ENCODE measurements at regions not wholly inside any gene's neighbourhood (a gene's known extent, or its start where the extent isn't known, plus 50 kb on each side); places are given as distances from the start of the nearest gene placed in this dataset.
A peak's percentile ranks its signal among the peaks of the same experiment; 100 is the strongest.

DNA sequence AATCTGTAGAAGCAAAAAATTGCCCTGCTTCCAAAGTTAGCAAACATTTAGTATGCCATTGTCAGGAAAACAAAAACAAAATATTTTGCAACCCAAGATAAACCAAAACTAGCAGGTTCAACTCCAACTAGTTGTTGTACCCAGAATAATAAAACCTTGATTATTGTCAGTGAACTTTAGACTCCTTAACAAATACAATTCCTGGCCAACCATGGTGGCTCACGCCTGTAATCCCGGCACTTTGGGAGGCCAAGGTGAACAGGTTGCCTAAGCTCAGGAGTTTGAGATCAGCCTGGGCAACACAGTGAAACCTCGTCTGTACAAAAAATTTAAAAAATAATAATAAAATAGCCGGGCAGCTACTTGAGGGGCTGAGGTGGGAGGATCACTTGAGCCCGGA lies 53.6 kb upstream of the EPCAM start:
- no peak for ATAC-seq

- ATAC-seq = no peak
Measured at GRCh38 chr2:47313728-47314127, 55.4 kb upstream of the EPCAM start.

- peak; percentile 61 for ATAC-seq
Measured at GRCh38 chr2:47313141-47313691, 55.9 kb upstream of the EPCAM start.

GRCh38 chr2:47312491-47312850 lies 56.6 kb upstream of the EPCAM start:
- ATAC-seq = no peak

DNA sequence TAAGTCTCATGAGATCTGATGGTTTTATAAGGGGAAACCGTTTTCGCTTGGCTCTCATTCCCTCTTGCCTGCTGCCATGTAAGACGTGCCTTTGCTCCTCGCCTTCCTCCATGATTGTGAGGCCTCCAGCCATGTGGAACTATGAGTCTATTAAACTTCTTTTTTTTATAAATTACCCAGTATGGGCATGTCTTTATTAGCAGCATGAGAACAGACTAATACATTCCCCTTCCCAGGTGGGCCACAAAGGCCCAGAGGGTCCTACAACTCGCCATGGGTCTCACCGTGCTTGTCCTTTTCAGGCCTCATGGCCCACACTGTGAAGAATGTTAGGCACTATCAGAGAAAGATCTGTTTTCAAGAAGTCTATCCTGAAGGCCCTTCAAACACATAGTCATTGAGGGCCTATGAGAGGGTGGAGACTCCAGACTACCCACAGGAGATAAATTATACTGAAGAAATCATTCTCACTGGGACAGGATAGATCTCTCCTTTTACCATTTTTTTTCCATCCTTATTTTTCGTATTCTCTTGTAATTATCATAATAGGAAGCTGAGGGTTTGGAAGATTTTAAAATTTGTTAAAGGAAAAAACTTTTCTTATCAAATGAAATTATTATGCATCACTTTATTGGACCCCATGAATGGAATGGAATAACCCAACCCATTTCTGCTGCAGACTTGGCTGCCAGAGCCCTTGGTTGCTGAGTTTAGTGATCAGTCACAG lies 57.2 kb upstream of the EPCAM start:
- no peak for ATAC-seq

DNA sequence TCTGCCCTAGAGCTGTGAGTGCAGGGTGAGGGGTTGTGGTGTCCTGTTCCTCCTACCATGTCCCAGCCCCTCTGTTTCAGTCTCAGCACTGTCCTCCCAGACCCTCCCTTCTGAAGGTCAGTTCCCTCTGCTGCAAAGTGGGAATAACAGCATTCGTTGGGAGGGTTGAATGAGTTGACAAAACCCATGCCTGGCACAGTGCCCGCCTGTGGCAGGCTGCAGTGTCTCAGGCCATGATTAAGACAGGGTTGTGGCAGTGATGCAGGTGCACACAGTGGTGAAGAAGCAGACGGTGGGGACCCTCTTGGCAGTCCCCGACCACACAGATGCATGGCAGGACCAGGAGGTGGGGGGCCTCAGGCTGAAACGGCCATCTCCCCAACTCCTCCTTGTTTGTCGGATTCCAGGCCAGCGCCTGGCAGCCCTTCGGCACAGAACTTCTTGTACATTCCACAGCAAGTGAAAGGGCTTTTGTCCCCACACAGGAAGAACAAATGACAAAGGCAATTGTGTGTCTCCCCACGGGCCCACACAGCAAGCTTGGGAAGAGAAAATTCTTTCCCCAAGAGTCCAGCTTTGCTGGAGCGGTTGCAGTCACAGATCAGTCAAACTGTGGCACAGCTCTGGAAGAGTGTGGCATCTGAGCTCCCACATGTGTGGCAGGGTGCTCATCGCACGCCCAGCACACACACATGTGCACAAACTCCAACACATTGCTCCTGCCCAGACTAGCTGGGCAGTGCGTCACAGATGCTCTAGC lies 58.1 kb upstream of the EPCAM start:
- ATAC-seq = peak; percentile 39

- ATAC-seq = peak; percentile 69
Measured at GRCh38 chr2:47309952-47310800, 58.9 kb upstream of the EPCAM start.

- no peak for ATAC-seq
Measured at GRCh38 chr2:47309472-47309951, 59.6 kb upstream of the EPCAM start.

DNA sequence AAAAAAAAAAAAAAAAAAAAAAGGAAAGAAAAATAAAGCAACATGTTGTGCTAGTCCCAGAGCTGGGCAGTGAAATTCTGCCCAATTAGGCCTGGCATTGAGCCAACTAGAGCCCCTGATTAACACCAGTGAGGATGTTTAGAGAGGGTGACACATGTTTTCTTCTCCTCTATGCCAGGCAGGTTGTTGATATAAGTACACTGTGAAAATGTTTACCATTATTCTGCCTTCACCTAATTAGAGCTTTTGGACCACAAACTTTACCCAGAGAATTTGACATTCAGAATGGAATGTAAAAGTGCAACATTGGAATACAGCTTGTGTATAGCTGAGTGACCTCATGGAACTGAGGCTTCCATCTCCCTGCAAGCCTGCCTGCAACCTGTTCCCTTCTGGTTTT lies 62.0 kb upstream of the EPCAM start:
- ATAC-seq = no peak

DNA sequence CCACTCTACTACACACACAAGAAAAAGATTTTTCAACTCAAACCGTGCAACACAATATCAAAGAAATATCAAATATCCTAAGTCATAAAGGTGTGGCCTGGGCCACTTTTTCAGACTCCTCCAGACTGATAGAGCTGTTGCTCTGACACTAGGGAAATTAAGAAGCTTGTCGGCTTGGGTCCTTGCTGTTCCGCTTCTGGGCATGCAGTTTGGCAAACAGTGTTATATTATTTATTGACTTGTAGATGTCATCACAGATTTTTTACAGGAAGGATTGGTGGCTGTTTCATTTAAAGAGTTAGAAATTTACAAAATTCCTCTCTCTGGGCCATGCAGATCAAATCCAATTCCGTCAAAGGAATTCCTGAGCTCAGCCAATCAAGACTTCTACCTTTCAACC lies 64.5 kb upstream of the EPCAM start:
- no peak for ATAC-seq

- ATAC-seq = no peak
Measured at GRCh38 chr2:47303341-47304148, 65.6 kb upstream of the EPCAM start.

GRCh38 chr2:47302308-47302707 lies 66.8 kb upstream of the EPCAM start:
- ATAC-seq = no peak

DNA sequence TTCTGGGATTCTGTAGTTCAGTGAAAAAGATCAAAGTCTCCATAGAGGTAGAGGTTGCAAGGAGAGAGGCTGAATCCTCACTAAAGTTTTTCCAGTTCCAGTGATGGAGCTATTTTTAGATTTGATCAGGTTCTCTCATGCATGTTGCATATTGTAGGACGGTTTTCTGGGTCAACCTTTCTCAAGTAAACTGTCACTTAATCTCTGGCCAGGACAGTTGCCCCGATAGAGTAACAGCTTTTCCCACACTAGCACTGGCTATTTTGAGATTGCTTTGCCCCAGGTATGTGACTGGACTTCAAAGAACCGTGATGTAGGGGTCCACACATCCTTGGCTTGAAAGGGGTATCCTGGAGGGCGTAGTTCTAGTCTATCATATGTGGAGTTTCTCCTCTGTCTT lies 67.4 kb upstream of the EPCAM start:
- ATAC-seq = no peak

GRCh38 chr2:47301277-47301618 lies 67.9 kb upstream of the EPCAM start:
- no peak for ATAC-seq

- peak; percentile 66 for ATAC-seq
Measured at GRCh38 chr2:47300609-47301276, 68.4 kb upstream of the EPCAM start.

- no peak for ATAC-seq
Measured at GRCh38 chr2:47300081-47300480, 69.0 kb upstream of the EPCAM start.

GRCh38 chr2:47299555-47299954 lies 69.6 kb upstream of the EPCAM start:
- ATAC-seq = peak; percentile 92

DNA sequence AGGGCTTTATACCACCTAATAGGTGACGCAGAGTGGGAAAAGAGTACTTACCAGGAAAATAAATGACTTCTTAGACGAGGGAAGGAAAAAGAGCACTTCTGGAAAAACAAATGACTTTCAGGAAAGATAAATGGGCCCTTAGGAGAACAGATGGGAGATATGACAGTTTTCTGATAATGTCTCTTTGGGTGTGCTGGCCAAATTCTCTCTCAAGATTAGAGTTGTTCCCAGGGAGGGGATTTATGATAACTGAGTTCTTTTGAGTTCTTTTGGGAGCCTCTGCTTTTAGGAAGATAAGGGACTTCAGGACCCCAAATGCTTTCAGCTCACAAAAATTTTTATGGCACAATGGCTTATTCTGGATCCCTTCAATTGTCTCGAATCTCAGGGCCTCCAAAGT lies 70.3 kb upstream of the EPCAM start:
- ATAC-seq = no peak

DNA sequence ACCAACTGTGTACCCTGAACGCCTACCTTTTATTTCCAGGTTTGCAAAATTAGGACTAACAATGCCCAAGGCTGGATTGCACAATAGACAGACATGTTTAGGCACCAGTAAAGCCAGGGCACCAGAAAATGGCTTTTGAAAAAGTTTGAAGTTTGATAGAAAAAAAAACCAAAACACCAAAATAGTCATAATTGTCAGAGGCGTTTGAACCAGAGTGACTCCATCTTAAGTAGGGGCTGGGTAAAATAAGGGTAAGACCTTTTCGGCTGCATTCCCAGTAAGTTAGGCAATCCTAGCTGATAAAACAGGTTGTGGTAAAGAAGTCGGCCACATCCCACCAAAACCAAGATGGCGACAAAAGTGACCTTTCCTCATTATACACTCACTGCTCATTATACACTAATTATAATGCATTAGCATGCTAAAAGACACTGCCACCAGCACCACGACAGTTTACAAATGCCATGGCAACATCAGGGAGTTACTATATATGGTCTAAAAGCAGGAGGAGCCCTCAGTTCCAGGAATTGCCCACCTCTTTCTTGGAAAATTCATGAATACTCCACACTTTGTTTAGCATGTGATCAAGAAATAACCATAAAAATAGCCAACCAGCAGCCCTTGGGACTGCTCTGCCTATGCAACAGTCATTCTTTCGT lies 71.2 kb upstream of the EPCAM start:
- ATAC-seq = no peak

GRCh38 chr2:47295981-47296635 lies 73.0 kb upstream of the EPCAM start:
- no peak for ATAC-seq
